Forelimb muscle (tissue), 1 donor: ENCODE measurements at regions not wholly inside any gene's neighbourhood (a gene's known extent, or its start where the extent isn't known, plus 50 kb on each side); places are given as distances from the start of the nearest gene placed in this dataset.
"Not testable (repeated sequence)": the region's sequence is repeated elsewhere in the genome, so short reads cannot be mapped to it uniquely, and the experiment has no call there.

Experiments
- DNase-seq: peaks from one replicate; pipeline ENCODE4 v3.0.0-alpha.2; 2013; ENCODE audit warnings: low read depth

DNA sequence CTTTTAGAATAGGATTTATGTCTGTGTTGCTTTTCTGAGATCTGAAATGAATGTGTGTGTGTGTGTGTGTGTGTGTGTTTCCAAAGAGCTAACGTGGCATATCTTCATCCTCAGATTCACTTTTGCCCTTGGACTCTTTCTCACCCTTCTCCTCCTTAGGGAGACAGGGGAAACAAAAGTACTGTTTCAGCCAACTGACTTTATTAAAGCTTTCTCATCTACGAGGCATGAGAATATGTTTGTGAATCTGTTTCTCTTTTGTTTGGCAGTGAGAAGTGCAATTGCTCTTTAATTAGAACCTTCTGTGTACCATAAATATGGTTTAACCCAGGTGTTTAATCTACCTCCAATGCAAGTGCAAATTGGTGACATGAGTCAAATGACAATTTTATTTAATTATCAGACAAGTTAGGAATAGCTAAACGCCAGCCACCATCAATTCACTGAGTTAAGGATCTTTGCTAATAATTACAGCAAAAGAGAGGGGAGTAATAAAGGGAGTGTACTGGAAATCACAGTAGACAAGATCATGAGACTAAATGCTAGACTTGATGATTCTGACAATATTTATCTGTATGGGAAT is 186.4 kb upstream of the COL3A1 start:
- DNase-seq: peak; percentile 84

GRCh38 chr2:188788621-188789020 is 185.6 kb upstream of the COL3A1 start:
- DNase-seq: peak; percentile 95

DNA sequence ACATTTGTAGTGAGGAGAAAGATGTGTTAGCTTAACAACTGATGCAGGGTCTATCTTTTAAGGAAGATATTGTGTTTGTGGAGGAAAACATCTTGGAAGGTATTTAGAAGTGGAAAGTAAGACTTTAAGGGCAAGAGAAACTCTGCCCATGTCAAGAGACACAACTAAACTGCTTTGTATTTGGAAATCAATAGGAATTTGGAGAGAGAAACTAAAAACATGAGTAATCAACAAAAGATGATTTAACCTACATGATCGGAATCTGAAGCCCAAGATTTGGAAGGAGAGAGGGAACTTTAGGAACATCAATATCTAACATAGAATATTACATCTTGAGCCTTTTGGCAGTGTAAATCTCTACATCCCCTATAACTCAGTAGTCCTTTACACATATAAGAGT is 184.2 kb upstream of the COL3A1 start:
- no peak for DNase-seq

DNA sequence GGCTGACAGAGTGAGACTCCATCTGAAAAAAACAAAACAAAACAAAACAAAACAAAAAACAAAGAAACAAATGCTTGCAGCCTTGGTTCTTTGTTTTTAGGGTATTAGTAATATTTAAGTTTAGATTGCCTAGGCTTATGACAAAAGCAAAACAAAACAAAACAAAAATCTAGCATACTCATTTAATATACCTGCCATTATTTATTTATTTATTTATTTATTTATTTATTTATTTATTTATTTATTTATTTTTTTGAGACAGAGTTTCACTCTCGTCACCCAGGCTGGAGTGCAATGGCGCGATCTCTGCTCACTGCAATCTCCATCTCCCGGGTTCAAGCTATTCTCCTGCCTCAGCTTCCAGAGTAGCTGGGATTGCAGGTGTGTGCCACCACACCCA is 179.7 kb upstream of the COL3A1 start:
- not testable (repeated sequence) for DNase-seq

- no peak for DNase-seq
Measured at GRCh38 chr2:188795762-188796161, 178.4 kb upstream of the COL3A1 start.

DNA sequence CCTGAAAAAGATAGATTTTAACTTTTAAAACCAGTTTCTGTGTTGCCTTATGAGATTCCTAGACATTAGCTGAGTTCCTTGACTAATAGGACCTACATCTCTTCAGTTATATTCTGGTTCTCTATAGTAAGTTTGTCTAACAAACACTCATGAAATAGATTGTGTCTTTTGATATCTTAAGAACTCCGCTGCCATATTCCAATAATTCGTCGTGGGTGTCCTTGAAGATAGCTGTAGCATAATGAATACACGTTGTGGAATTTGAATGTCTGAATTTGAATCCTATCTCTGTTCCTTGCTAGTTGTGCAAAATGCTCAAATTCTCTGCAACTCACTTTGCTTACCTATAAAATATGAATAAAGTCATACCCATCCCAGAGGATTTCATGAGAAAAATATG is 176.8 kb upstream of the COL3A1 start:
- no peak for DNase-seq

DNA sequence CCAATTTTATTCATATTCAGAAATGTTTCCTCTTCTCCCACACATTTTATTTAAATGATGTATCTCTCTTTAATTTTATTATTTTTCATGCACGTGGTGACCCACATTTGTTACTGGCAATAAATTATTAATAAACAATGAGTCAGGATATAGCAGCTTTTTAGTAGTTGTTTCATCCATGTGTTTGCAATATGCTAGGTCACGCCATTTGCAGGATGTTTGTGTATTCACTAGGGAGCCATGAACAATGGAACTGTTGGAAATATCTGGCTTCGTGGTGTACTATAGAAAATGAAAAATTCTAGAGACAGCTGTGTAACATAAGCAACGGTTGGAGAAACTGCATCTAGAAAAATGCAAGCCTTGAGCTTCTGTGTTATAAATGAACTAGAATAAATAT is 176.0 kb upstream of the COL3A1 start:
- peak; percentile 95 for DNase-seq

GRCh38 chr2:188805219-188805618 is 169.0 kb upstream of the COL3A1 start:
- DNase-seq: no peak

GRCh38 chr2:188808947-188809355 is 165.2 kb upstream of the COL3A1 start:
- DNase-seq: no peak

DNA sequence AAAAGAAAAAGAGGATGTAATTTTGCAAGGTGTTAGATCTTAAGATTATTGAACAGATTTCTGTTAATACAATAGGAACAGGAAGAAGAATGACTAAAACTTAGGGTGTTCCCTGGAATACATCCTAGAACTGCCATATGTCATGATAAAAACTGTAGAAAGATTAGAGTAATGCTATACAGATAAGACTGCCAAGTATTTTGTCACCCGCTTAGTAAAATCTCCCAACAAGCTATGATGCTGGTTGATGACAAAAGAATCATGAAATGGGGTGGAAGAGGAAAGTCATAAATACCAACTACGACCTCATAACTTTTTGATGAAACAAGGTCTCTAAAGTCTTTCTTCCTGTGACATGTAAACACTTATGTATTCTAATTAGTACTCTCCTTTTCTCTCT is 163.6 kb upstream of the COL3A1 start:
- DNase-seq: no peak

GRCh38 chr2:188811522-188811921 is 162.7 kb upstream of the COL3A1 start:
- DNase-seq: no peak

- no peak for DNase-seq
Measured at GRCh38 chr2:188813315-188813714, 160.9 kb upstream of the COL3A1 start.

- DNase-seq: no peak
Measured at GRCh38 chr2:188813857-188814256, 160.3 kb upstream of the COL3A1 start.

DNA sequence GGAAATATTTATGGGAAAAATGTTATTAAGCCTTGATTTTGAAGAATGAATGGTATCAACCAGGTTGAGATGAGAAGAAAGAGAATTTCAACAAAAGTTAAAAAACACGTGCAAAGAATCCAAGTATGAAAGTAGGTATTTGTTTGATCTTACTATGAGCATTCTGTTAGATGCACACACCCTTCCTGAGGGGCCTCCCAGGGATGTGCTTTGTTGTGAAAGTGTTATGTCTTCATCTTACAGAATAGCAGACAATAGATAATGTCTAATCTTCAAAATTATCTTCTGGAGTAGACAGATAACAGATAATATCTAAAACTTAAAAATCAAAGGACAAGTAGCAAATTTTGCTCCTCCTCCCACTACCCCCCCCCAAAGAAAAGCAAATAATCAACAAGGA is 155.2 kb upstream of the COL3A1 start:
- no peak for DNase-seq

GRCh38 chr2:188819792-188820191 is 154.4 kb upstream of the COL3A1 start:
- no peak for DNase-seq

DNA sequence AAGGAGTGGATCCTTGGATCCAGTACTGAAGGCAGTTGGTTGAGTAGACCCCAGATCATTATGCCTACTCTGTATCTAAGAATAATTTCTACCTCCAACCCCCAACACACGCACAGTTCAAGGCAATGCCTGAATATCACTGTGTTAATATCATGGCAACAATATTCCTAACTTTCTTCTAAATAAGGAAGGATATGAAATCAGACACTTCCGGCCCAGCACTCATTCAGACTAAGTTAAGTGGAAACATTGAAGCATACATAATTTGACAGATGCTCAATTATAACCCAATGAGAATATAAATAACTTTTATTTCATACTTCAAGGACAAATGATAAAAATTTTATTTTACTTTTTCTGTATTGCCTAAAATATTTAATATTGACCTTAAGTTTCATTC is 153.6 kb upstream of the COL3A1 start:
- no peak for DNase-seq

DNA sequence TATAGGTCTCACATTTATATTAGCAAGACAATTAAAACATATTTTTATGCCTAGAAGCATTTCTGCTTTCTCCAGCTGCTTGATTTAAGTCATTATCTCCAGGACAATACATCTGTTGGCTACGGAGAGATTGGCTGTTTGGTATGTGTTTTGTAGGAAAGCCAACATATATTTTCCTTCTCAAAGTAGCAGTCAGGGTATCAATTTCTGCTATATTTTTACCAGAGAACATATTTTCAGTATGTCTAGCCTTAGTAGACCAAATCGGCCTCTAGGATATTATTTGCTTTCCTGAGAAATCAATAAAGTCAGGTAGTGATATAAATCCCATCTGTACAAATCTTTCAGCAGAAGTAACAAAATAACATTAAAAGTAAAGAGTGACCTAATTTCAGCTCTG is 150.0 kb upstream of the COL3A1 start:
- DNase-seq: no peak

GRCh38 chr2:188833331-188833730 is 140.8 kb upstream of the COL3A1 start:
- no peak for DNase-seq

DNA sequence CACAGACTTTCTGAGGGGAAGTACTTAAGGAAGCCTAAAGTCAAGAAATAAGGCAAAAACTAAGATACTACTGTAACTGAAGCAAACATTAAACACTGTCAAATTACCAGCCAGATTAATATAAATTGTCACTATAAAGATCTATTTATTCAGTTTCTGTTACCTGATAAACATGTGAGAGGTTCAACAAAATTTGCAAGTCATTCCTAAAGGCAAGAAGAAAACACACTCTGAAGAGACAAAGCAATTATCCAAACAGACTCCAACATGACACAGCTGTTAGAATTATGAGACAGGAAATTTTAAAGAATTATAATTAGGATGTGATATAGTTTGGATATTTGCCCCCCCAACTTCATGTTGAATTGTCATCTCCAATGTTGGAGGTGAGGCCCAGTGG is 140.4 kb upstream of the COL3A1 start:
- no peak for DNase-seq

DNA sequence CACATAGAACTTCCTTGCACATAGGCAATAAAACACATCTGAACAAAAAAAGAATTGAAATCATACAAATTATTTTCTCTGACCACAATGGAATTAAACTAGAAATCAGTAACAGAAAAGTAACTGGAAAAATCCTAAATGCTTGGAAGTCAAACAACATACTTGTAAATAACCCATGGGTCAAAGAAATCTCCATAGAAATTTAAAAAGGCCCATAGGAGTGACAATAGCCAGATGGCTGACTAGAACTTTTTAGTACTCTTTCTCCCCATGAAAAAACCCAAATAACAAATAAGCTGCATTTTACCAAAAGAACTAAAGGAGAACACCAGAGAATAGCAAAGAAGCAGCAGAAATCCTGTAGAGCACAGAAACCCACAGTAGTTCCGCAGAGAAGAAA is 139.2 kb upstream of the COL3A1 start:
- no peak for DNase-seq

DNA sequence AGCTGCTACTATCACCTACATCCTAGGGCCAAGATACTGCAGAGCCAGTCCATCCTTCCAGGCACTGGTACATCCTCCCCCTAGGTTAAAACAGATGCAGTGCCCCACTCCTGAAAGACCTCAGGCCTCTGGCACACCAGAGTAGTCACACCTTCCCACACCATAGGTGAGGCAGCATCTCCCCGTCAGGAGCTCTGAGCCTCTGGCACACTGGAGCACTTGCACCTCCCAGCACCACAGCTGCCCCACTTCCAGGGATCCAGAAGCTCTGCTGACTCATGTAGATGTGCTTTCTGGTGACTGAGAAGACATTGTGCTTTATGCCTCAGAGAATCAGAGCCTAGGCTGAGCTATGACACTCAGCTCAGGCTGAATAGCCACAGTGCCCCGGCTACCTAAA is 138.4 kb upstream of the COL3A1 start:
- DNase-seq: no peak

GRCh38 chr2:188845692-188846091 is 128.5 kb upstream of the COL3A1 start:
- DNase-seq: no peak

GRCh38 chr2:188848887-188849435 is 125.2 kb upstream of the COL3A1 start:
- DNase-seq: no peak

- no peak for DNase-seq
Measured at GRCh38 chr2:188850786-188851185, 123.4 kb upstream of the COL3A1 start.
